ENCODE measurements at regions not wholly inside any gene's neighbourhood (a gene's known extent, or its start where the extent isn't known, plus 50 kb on each side); places are given as distances from the start of the nearest gene placed in this dataset.
"Not testable (repeated sequence)": the region's sequence is repeated elsewhere in the genome, so short reads cannot be mapped to it uniquely, and the experiment has no call there.

DNA sequence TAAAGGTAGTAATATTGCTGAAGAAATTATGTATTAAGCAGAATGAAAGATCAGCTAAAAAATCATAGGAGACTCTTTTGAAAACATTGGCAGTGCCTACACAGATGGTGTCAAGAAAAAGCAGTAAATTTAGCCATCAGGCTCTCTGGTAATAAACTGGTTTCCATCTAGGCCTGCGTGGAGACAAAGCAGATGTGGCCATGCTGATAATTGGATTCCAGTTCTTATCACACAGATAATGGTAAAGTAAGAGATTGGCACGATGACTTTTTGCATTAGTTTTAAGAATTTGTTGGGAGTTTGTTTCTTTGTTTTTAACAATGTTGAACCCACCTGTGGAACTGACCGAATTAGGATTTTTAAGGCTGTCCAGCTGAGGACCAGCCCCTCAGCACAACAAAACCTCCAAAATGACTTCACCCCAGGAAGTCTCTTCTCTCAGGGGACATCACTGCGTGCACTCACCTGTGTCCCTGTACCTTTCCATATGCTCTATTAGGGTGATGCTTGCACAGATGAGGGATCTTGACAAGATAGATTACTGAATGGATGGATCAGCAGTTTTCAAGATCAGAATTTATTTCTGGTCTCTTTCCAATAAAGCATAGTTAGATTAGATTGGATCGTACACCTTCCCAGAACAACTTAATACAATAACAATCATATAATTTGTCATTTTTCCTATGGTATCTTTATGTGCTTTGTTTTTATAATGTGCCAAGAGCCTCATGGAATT lies 69.1 kb upstream of the DNAJC10 start:
- no peak for DNase-seq

DNA sequence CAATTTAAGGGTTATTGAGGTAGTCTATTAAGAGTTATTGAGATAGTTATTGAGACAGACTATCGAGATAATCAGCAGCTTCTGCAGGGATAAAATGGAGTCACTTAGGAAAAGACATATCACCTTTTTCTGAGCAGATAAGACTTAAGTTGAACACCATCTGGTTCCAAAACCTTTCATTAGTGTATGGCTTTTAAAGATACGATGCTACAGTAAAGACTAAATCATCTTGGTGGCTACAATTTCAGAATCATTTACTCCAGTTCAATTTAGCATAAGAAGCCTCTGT lies 68.6 kb upstream of the DNAJC10 start:
- no peak for DNase-seq

GRCh38 chr2:182649316-182649715 lies 66.7 kb upstream of the DNAJC10 start:
- DNase-seq: peak in 1 of 2 experiments; percentile 11

GRCh38 chr2:182650704-182651103 lies 65.4 kb upstream of the DNAJC10 start:
- DNase-seq: no peak

DNA sequence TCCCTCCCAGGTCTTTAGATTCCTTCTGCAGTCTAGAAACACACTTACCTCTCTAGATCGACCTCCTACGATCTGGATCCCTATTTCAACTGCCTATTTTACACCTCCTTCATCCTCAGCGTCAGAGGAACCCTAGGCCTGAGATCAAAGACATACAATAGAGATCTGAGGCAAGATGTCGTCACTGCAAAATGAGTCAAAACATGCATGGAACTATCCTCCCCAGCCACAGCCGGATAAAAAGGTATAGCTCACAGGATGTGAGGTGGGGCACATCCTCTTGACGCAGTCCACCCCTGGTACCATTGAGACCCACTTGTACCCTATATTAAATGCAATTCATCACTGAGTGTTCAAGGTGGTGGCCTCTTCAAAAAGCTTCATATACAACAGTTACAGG lies 63.7 kb upstream of the DNAJC10 start:
- no peak for DNase-seq

GRCh38 chr2:182655750-182656149 lies 60.3 kb upstream of the DNAJC10 start:
- no peak for DNase-seq

DNA sequence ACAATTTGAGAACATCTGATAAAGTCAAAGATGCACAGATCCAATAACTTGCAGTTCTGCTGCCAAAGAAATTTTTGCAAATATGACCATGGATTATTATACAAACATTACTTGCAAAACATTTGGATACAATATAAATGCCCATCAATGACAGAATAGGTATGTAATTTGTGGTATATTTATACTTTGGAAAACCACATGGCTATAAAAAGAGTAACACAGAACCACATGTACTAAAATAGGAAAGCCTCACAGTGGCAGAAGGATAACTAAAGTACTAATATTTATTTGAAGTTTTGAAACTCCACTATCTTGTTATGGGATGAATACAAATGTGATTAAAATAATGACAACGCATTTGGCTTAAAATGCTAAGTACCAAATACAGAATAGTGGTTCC lies 51.8 kb upstream of the DNAJC10 start:
- DNase-seq: no peak

GRCh38 chr2:182665500-182665899 lies 50.6 kb upstream of the DNAJC10 start:
- not testable (repeated sequence) for DNase-seq

All from NCI-H1930 (cell line).